Choroid plexus epithelial cell (primary cell): ENCODE measurements at regions not wholly inside any gene's neighbourhood (a gene's known extent, or its start where the extent isn't known, plus 50 kb on each side); places are given as distances from the start of the nearest gene placed in this dataset.

Experiments used
- DNase-seq: peaks from one replicate; pipeline ENCODE4 v3.0.0-alpha.2; 2010; ENCODE audit warnings: low read depth
- H3K4me3 ChIP-seq: 2 replicates; pipeline ENCODE4 v1.5.1; 2011; ENCODE audit warnings: low read depth, mild to moderate bottlenecking, control low read depth, low read length, moderate library complexity
- TF ChIP-seq, protein P1 (sequence below): conservative IDR thresholded peaks from 2 replicates; pipeline ENCODE4 v1.5.1; 2011; ENCODE audit warnings: low read depth, mild to moderate bottlenecking, control low read depth, inconsistent platforms, low read length, moderate library complexity

DNA sequence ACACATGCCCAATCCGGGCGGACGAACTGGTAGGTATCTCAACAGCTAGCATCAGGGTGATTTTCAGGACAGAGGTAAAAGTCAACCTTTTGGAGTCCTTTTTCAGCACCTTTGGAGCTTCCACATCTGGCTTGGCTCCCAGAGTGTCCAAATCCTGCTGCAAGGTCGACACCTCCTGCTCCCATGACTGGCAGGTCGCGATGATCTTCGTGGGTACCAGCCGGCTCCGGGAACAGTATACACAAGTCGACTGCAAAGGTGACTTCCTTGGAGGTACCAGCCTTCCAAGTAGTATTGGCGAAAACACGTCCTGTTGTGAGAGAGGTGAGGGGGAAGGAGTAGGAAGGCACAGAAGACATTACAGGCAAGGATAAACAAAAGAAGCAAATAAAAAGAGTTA, 672.7 kb downstream of the TMEM121 start:
- no peak overlapping the region for H3K4me3 ChIP-seq
- TF ChIP-seq, protein P1, sequence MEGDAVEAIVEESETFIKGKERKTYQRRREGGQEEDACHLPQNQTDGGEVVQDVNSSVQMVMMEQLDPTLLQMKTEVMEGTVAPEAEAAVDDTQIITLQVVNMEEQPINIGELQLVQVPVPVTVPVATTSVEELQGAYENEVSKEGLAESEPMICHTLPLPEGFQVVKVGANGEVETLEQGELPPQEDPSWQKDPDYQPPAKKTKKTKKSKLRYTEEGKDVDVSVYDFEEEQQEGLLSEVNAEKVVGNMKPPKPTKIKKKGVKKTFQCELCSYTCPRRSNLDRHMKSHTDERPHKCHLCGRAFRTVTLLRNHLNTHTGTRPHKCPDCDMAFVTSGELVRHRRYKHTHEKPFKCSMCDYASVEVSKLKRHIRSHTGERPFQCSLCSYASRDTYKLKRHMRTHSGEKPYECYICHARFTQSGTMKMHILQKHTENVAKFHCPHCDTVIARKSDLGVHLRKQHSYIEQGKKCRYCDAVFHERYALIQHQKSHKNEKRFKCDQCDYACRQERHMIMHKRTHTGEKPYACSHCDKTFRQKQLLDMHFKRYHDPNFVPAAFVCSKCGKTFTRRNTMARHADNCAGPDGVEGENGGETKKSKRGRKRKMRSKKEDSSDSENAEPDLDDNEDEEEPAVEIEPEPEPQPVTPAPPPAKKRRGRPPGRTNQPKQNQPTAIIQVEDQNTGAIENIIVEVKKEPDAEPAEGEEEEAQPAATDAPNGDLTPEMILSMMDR = no peak
- no peak for DNase-seq

DNA sequence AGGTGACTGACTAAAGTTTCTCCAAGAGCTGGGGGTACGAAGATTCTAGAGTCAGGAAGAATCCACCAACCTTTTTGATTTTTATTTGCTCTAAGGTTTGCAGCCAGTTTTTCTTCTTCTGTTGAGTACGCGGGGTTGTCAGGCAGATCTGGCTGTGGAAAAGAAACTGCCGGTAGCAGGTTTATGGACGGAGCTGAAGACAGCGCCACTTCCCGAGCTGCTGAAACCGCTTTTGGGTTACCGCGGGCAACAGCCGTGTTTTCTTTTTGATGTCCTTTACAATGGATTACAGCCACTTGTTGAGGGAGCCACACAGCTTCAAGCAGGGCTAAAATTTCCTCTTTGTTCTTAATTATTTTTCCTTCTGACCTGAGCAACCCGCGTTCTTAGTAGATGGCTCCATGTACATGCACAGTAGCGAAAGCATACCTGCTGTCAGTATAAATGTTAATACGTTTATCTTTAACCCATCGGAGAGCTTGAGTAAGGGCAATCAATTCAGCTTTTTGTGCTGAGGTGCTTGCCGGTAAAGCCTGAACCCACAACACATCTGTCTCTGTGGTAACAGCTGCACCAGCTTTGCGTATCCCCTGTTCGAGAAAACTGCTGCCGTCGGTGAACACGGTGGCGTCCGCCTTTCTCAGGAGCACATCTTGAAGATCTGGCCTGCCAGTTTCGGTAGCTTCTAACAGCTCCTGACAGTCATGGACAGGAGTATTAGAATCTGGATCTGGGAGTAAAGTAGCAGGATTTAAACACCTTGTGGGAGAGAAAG, 674.3 kb downstream of the TMEM121 start:
- no peak overlapping the region for H3K4me3 ChIP-seq
- TF ChIP-seq, protein P1 = no peak
- no peak for DNase-seq

DNA sequence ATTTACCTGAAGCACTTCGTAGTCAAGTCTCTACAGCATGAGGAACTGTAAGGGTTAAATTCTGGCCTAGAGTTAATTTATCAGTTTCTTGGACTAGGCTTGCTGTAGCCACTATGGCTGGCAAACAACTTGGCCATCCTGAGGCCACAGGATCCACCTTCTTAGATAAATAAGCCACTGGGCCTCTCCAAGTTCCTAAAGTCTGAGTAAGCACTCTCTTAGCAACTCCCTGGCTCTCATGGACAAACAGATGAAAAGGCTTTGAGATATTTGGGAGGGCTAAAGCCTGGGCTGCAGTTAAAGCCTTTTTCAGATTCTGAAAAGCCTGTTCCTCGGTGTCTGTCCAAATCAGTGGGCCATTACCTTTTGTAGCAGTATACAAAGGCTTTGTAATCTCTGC, 675.0 kb downstream of the TMEM121 start:
- no peak overlapping the region for H3K4me3 ChIP-seq
- no peak for DNase-seq
- TF ChIP-seq, protein P1 = no peak

DNA sequence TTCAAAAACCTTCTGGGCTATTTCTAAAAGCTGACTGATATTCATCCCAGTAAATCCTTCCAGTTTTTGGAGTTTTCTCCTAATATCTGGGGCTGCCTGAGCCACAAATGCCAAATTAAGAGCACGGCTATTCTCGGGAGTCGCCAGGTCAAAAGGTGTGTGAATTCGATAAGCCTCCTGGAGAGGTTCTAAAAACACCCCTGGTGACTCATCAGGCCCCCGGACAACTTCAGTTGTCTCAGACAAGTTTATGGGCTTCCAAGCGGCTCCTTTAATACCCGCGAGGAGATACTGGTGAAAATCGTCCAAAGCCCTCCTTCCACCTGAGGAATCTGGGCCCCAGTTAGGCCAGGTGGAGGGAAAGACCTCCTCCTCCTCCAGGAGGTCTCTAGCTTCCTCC, 677.1 kb downstream of the TMEM121 start:
- no peak for DNase-seq
- TF ChIP-seq, protein P1 = no peak
- no peak overlapping the region for H3K4me3 ChIP-seq

DNA sequence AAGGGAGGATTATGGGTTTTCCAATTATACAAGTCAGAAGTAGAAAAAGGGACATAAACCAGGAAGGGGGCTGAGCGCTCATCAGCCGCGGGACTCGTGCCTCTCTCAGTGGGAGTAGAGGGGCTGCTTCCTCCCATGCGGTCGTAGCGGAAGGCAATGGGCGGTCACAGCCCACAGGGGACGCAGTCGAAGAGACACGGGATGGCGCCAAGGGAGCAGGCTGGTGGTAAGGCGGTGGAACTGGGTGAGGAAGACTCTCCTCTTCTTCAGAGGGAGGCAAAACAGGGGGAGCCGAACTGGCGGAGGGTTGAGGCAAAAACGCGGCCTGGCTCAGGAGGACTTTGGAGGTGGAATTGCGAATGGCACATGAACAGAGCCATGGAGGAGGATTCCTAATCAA, 677.7 kb downstream of the TMEM121 start:
- DNase-seq = no peak
- TF ChIP-seq, protein P1 = no peak
- no peak overlapping the region for H3K4me3 ChIP-seq

DNA sequence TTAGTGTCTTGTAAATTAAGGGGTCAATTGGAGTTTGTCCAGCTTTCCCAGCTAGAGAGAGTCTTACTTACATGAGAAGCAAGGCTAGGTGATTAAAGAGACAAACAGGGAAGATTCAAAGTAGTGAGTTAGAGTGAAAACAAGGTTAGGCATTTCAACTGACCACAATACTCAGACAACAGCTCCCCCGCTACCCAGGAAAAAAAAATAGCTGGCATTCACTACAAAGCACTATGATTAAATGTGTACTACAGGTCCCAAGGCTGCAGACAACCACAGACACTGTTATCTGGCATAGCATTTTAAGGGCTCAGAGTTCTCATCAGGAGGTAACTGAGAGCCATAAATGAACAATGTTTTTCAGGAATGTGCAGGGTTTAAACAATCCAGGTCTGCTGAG, 680.9 kb downstream of the TMEM121 start:
- TF ChIP-seq, protein P1 = no peak
- DNase-seq = no peak
- H3K4me3 ChIP-seq = no peak overlapping the region

DNA sequence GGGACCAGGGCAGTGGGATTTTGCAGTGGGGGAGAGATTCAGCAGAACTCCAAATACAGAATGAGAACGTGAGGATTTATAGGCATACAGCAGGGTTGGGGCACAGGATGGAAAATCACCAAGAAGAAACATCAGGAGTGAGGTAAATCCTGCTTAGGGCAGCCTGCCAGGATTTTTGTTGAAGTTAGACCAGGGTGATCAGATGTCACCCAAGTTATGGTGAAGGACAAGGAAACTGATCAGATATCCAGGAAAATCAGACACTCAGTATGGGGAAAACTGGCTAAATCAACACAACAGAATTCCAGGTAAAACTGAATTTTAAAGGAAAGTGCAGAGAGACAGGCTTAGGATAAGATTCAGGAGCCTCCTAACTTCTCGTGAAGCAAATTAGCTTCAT, 682.4 kb downstream of the TMEM121 start:
- DNase-seq = no peak

More for the DNA sequence above, 682.4 kb downstream of the TMEM121 start:
- H3K4me3 ChIP-seq = no peak overlapping the region
- TF ChIP-seq, protein P1 = no peak
